ENCODE measurements at regions not wholly inside any gene's neighbourhood (a gene's known extent, or its start where the extent isn't known, plus 50 kb on each side); places are given as distances from the start of the nearest gene placed in this dataset.

DNA sequence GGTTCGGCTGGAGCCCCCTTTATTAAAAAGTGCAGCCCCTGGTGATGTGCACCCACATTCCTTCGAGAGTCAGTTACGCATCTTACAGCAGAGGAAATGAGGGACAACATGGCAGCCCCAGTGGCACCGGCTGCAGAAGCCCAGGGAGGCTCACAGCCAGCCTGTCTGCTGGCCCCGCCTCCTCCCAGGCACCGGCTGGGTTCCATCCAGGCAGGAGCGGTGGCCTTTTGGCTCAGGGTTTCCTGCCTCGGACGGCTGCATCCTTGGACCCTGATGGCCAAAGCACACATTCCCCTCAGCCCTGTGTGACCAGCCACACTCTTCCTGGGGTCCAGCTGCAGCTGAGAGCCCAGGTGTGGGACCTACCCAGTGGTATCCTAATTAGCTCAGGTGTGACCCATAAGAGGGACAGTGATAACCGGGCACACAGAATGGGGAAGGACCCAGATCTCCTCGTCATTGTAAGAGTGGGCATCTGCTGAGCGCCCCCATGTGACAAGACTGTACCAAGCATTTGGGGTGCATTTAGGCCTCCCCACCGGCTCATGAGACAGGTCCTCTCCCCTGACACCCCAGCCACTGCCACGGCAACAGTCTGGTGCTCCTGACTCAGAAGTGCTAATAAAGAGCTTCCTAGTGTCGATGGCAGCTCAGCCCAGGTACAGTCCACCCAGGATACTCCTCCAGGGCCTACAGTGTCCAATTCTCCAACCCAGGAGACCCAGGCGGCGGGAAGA lies 63.3 kb upstream of the CHST15 start:
- Histone ChIP-seq H4K91ac (ENCODE audit: low read depth, low read length) (peak overlapping the region; percentile 60), H3K4me3 (ENCODE audit: low read depth, low read length) (no peak overlapping the region), H3K36me3 (ENCODE audit: control insufficient read depth in 1 of 2, insufficient read depth in 2 of 2, low read length in 2 of 2) (no peaks in the 10 kb centered on the region), H4K8ac (ENCODE audit: low read depth, low read length) (no peak overlapping the region), H3K9ac (ENCODE audit: low read length) (no peak overlapping the region), H3K14ac (ENCODE audit: low read length) (no peak overlapping the region), H2BK120ac (ENCODE audit: insufficient read depth, low read length, poor library complexity) (peak overlapping the region; percentile 4), H2AFZ (ENCODE audit: insufficient read depth, low read length, poor library complexity) (no peak overlapping the region), H3K4me1 (ENCODE audit: control insufficient read depth in 1 of 2, insufficient read depth in 2 of 2, low read length in 2 of 2) (peaks cover 21 to 42% of the 10 kb centered on the region in 2 experiments), H3K27ac (ENCODE audit: low read depth, low read length) (no peak overlapping the region), H3K18ac (ENCODE audit: low read length) (no peak overlapping the region), H3K79me2 (ENCODE audit: control insufficient read depth, insufficient read depth, low read length, poor library complexity) (no peaks in the 10 kb centered on the region), H3K27me3 (ENCODE audit: insufficient read depth, low read length) (peaks cover 4% of the 10 kb centered on the region), H4K12ac (ENCODE audit: low read depth, low read length) (no peak overlapping the region), H3K23ac (ENCODE audit: low read length) (no peak overlapping the region), H3K4ac (ENCODE audit: low read depth, low read length) (no peak overlapping the region), H2AK5ac (ENCODE audit: low read length) (no peak overlapping the region), H3K4me2 (ENCODE audit: low read length) (no peak overlapping the region), H3K9me3 (ENCODE audit: insufficient read depth, low read depth, low read length) (peaks cover 18% of the 10 kb centered on the region), H3K79me1 (ENCODE audit: low read length) (peaks cover 14% of the 10 kb centered on the region), H2BK5ac (ENCODE audit: low read depth, low read length, poor library complexity) (no peak overlapping the region), H2BK12ac (ENCODE audit: low read length) (no peak overlapping the region)
- no peak for DNase-seq
- WGBS (ENCODE audit: extremely low coverage, insufficient coverage, insufficient read length) = no CpG with 5 or more reads among the region's 17 CpGs

DNA sequence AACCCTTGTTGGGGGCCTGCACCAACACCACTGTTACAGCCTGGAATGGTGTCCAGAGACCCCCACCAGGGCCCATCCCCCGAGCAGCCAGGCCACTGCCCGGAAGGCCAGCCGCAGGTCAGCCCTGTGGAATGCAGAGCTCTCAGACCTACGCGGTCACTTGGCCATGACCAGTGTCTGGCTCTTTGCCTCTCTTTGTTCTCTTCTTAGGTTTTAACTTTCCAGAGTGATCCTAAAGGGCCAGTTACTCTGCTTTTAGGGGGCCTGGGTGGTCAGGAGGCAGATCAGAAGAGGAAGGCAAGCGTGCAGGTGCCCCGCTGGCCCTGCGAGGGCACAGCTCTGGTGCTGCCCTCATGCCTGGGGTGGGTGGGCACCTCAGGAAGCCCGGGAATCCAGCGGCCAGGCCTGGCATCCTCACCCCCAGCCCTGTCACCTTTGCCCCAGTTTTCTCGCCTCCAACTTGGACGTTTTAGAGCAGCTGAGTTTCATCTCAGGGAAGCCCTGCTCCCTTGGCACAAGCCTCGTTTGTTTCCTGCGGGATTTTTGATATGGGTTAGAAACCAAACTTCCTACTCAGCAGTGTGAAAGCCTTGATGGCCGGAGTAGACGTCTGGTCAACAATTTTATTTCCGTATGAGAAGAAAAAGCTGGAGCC lies 62.5 kb upstream of the CHST15 start:
- Histone ChIP-seq H3K18ac (ENCODE audit: low read length) (peak overlapping the region; percentile 12), H3K23ac (ENCODE audit: low read length) (no peak overlapping the region), H3K79me1 (ENCODE audit: low read length) (peaks cover 14% of the 10 kb centered on the region), H3K4me3 (ENCODE audit: low read depth, low read length) (no peak overlapping the region), H3K4me2 (ENCODE audit: low read length) (peak overlapping the region; percentile 5), H2BK5ac (ENCODE audit: low read depth, low read length, poor library complexity) (peak overlapping the region; percentile 7), H4K8ac (ENCODE audit: low read depth, low read length) (no peak overlapping the region), H2BK120ac (ENCODE audit: insufficient read depth, low read length, poor library complexity) (peak overlapping the region; percentile 26), H4K12ac (ENCODE audit: low read depth, low read length) (no peak overlapping the region), H3K27ac (ENCODE audit: low read depth, low read length) (peak overlapping the region; percentile 18), H3K79me2 (ENCODE audit: control insufficient read depth, insufficient read depth, low read length, poor library complexity) (no peaks in the 10 kb centered on the region), H4K91ac (ENCODE audit: low read depth, low read length) (peak overlapping the region; percentile 60), H3K9me3 (ENCODE audit: insufficient read depth, low read depth, low read length) (peaks cover 18% of the 10 kb centered on the region), H3K36me3 (ENCODE audit: control insufficient read depth in 1 of 2, insufficient read depth in 2 of 2, low read length in 2 of 2) (no peaks in the 10 kb centered on the region), H3K9ac (ENCODE audit: low read length) (no peak overlapping the region), H3K4ac (ENCODE audit: low read depth, low read length) (no peak overlapping the region), H2BK12ac (ENCODE audit: low read length) (no peak overlapping the region), H2AK5ac (ENCODE audit: low read length) (no peak overlapping the region), H3K27me3 (ENCODE audit: insufficient read depth, low read length) (peaks cover 4% of the 10 kb centered on the region), H2AFZ (ENCODE audit: insufficient read depth, low read length, poor library complexity) (no peak overlapping the region), H3K14ac (ENCODE audit: low read length) (peak overlapping the region; percentile 60), H3K4me1 (ENCODE audit: control insufficient read depth in 1 of 2, insufficient read depth in 2 of 2, low read length in 2 of 2) (peaks cover 21 to 44% of the 10 kb centered on the region in 2 experiments)
- no CpG with 5 or more reads among the region's 17 CpGs for WGBS (ENCODE audit: extremely low coverage, insufficient coverage, insufficient read length)
- peak; percentile 16 to 22 for DNase-seq

DNA sequence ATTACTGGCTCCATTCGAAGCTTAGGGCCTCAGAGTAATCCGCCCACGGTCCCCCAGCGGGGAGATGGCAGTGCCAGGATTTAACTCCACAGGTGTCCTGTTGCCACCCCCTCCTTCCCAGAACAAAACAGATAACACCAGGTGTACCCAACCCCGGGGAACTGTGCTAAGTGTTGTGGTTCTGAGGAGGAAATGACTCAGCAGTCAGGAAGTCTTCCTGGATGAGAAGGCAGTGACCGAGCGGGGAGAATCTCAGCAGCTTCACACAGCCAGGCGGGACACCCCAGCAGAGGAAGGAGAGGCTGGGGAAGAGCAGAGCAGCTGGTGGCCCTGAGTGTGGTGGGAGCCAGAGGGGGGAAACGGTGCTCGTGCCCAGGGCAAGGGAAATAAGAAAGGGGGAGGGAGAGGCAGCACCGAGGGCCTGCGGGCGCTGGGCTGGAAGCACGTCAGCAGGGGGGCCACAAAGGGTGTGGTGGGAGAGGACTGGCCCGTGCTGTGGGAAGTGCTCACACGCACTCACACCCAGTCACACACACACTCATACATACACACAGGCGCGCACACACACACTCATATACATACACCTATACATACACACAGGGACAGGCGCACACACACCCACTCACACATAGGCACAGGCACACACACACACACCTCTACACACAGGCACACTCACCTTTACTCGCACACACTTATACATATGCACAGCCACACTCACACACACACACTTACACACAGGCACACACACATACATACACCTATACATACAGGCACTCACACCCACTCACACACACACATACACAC lies 59.8 kb upstream of the CHST15 start:
- no peaks in the 10 kb centered on the region for H3K79me2 ChIP-seq (ENCODE audit: control insufficient read depth, insufficient read depth, low read length, poor library complexity)
- H2BK12ac ChIP-seq (ENCODE audit: low read length) = peak overlapping the region; percentile 33
- H3K27me3 ChIP-seq (ENCODE audit: insufficient read depth, low read length) = no peaks in the 10 kb centered on the region
- no peaks in the 10 kb centered on the region for H3K36me3 ChIP-seq (ENCODE audit: control insufficient read depth in 1 of 2, insufficient read depth in 2 of 2, low read length in 2 of 2)
- WGBS (ENCODE audit: extremely low coverage, insufficient coverage, insufficient read length) = no CpG with 5 or more reads among the region's 20 CpGs
- peak overlapping the region; percentile 33 for H4K8ac ChIP-seq (ENCODE audit: low read depth, low read length)
- H3K18ac ChIP-seq (ENCODE audit: low read length) = peak overlapping the region; percentile 8
- no peak overlapping the region for H3K4ac ChIP-seq (ENCODE audit: low read depth, low read length)
- H3K9me3 ChIP-seq (ENCODE audit: insufficient read depth, low read depth, low read length) = peaks cover 17% of the 10 kb centered on the region
- H3K79me1 ChIP-seq (ENCODE audit: low read length) = peaks cover 14% of the 10 kb centered on the region
- no peak overlapping the region for H3K23ac ChIP-seq (ENCODE audit: low read length)
- H4K12ac ChIP-seq (ENCODE audit: low read depth, low read length) = no peak overlapping the region
- H3K4me1 ChIP-seq (ENCODE audit: control insufficient read depth in 1 of 2, insufficient read depth in 2 of 2, low read length in 2 of 2) = peaks cover 21 to 44% of the 10 kb centered on the region in 2 experiments
- no peak overlapping the region for H3K4me3 ChIP-seq (ENCODE audit: low read depth, low read length)
- peak; percentile 75 to 76 for DNase-seq
- H2BK5ac ChIP-seq (ENCODE audit: low read depth, low read length, poor library complexity) = peak overlapping the region; percentile 10
- peak overlapping the region; percentile 44 for H3K27ac ChIP-seq (ENCODE audit: low read depth, low read length)
- no peak overlapping the region for H3K9ac ChIP-seq (ENCODE audit: low read length)
- H2BK120ac ChIP-seq (ENCODE audit: insufficient read depth, low read length, poor library complexity) = peak overlapping the region; percentile 60
- H2AFZ ChIP-seq (ENCODE audit: insufficient read depth, low read length, poor library complexity) = no peak overlapping the region
- peak overlapping the region; percentile 7 for H2AK5ac ChIP-seq (ENCODE audit: low read length)
- H3K14ac ChIP-seq (ENCODE audit: low read length) = peak overlapping the region; percentile 13
- H4K91ac ChIP-seq (ENCODE audit: low read depth, low read length) = peak overlapping the region; percentile 45
- peak overlapping the region; percentile 43 for H3K4me2 ChIP-seq (ENCODE audit: low read length)
